ENCODE measurements at regions not wholly inside any gene's neighbourhood (a gene's known extent, or its start where the extent isn't known, plus 50 kb on each side); places are given as distances from the start of the nearest gene placed in this dataset.
"Not testable (repeated sequence)": the region's sequence is repeated elsewhere in the genome, so short reads cannot be mapped to it uniquely, and the experiment has no call there.

GRCh38 chr10:27341001-27341400 is 100.4 kb upstream of the ACBD5 start:
- in situ Hi-C loops (cut with HindIII; ENCODE audit: low sequenced_read_pairs), result no loop called here
- no peak for DNase-seq (ENCODE audit: low read depth)
- no peak overlapping the region for H3K4me3 ChIP-seq (ENCODE audit: low read depth, low read length)
- TF ChIP-seq, protein P1, sequence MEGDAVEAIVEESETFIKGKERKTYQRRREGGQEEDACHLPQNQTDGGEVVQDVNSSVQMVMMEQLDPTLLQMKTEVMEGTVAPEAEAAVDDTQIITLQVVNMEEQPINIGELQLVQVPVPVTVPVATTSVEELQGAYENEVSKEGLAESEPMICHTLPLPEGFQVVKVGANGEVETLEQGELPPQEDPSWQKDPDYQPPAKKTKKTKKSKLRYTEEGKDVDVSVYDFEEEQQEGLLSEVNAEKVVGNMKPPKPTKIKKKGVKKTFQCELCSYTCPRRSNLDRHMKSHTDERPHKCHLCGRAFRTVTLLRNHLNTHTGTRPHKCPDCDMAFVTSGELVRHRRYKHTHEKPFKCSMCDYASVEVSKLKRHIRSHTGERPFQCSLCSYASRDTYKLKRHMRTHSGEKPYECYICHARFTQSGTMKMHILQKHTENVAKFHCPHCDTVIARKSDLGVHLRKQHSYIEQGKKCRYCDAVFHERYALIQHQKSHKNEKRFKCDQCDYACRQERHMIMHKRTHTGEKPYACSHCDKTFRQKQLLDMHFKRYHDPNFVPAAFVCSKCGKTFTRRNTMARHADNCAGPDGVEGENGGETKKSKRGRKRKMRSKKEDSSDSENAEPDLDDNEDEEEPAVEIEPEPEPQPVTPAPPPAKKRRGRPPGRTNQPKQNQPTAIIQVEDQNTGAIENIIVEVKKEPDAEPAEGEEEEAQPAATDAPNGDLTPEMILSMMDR (IDR thresholded peaks at IDR 0.05; ENCODE audit: low read depth, low read length, missing control alignments), result no peak

GRCh38 chr10:27335246-27335645 is 94.6 kb upstream of the ACBD5 start:
- DNase-seq (ENCODE audit: low read depth); H3K4me3 ChIP-seq (ENCODE audit: low read depth, low read length); in situ Hi-C loops (cut with HindIII; ENCODE audit: low sequenced_read_pairs): not testable (repeated sequence)

GRCh38 chr10:27330074-27330473 is 89.5 kb upstream of the ACBD5 start:
- in situ Hi-C loops (cut with HindIII; ENCODE audit: low sequenced_read_pairs), result no loop called here
- no peak overlapping the region for H3K4me3 ChIP-seq (ENCODE audit: low read depth, low read length)
- TF ChIP-seq, protein P1 (IDR thresholded peaks at IDR 0.05; ENCODE audit: low read depth, low read length, missing control alignments), result no peak
- no peak for DNase-seq (ENCODE audit: low read depth)

- H3K4me3 ChIP-seq (ENCODE audit: low read depth, low read length), result no peak overlapping the region
- in situ Hi-C loops (cut with HindIII; ENCODE audit: low sequenced_read_pairs), result no loop called here
- TF ChIP-seq, protein P1 (IDR thresholded peaks at IDR 0.05; ENCODE audit: low read depth, low read length, missing control alignments), result no peak
- no peak for DNase-seq (ENCODE audit: low read depth)
Measured at GRCh38 chr10:27328946-27329345, 88.3 kb upstream of the ACBD5 start.

DNA sequence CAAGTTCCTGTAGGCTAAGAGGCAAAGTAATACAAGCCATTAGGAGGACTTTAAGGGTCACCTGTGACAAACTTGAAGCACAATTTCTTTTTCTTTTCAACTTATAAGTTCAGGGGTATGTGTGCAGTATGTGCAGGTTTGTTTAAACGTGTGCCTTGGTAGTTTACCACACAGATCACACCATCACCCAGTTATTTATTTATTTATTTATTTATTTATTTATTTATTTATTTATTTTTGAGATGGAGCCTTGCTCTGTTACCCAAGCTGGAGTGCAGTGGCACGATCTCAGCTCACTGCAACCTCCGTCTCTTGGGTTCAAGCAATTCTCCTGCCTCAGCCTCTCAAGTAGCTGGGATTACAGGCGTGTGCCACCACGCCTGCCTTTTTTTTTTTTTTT is 86.2 kb upstream of the ACBD5 start:
- H3K4me3 ChIP-seq (ENCODE audit: low read depth, low read length); DNase-seq (ENCODE audit: low read depth); in situ Hi-C loops (cut with HindIII; ENCODE audit: low sequenced_read_pairs): not testable (repeated sequence)

DNA sequence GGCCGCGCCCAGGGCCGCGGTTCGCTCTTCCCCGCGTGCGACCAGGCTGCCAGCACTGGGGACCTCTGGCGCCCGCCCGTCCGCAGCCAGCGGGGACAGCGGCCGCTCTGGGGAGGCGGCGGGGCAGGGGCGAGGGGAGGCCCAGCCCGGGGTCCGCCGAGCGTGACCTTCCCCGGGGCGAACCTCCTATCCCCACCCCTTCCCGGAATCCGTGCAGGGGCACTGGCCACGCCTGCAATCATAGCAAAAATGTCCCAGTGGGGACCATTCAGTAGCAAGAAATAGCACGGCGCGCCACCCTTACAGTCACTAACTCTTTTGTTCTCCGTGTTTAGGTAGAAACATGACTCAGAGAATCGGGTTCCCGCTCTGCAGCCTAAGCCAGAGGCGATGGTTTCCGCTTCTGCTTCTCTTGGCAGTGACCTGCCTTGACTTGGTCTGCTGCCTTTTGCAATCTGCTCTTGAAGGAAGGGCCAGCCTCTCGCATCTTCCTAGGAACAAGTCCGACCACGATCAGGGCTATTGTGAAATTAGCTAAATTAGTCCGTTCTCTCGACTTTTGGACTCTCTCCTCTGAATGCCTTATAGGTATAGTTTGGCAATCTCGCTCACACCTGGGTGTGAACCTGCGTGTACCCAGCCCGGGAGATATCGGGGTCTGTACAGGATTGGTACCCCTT is 79.3 kb upstream of the ACBD5 start:
- peak overlapping the region; percentile 37 for H3K4me3 ChIP-seq (ENCODE audit: low read depth, low read length)
- peak; percentile 23 for DNase-seq (ENCODE audit: low read depth)
- TF ChIP-seq, protein P1 (IDR thresholded peaks at IDR 0.05; ENCODE audit: low read depth, low read length, missing control alignments), result no peak
- in situ Hi-C loops (cut with HindIII; ENCODE audit: low sequenced_read_pairs), result no loop called here

- H3K4me3 ChIP-seq (ENCODE audit: low read depth, low read length); DNase-seq (ENCODE audit: low read depth); in situ Hi-C loops (cut with HindIII; ENCODE audit: low sequenced_read_pairs): not testable (repeated sequence)
Measured at GRCh38 chr10:27319139-27319538, 78.5 kb upstream of the ACBD5 start.

DNA sequence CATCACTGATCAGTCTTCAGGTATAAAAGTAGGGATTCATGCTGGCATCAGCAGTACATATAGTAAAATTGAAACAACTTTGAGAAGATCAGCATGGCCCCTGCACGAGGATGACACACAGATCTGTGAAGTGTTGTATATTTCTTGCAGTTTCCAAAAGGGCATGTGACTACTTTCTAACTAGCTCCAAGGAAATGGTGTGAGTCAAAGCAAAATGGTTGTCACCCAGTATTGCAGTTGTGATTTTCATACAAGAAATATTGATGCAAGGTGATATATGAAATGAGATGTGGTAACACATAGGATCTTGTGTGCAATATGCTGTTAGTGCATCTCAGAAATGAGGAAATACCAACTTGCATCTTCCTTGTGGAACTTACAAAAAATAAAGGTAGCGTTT is 74.5 kb upstream of the ACBD5 start:
- in situ Hi-C loops (cut with HindIII; ENCODE audit: low sequenced_read_pairs); DNase-seq (ENCODE audit: low read depth); H3K4me3 ChIP-seq (ENCODE audit: low read depth, low read length): not testable (repeated sequence)

GRCh38 chr10:27313586-27313985 is 73.0 kb upstream of the ACBD5 start:
- H3K4me3 ChIP-seq (ENCODE audit: low read depth, low read length); DNase-seq (ENCODE audit: low read depth); in situ Hi-C loops (cut with HindIII; ENCODE audit: low sequenced_read_pairs): not testable (repeated sequence)

Data from astrocyte of the cerebellum (primary cell).